GM12878 (cell line): ENCODE measurements at regions not wholly inside any gene's neighbourhood (a gene's known extent, or its start where the extent isn't known, plus 50 kb on each side); places are given as distances from the start of the nearest gene placed in this dataset.
A peak's percentile ranks its signal among the peaks of the same experiment; 100 is the strongest.

Experiments
- ATAC-seq: fragments of 200-7000 bp; cut with Tn5 transposase; 3 replicates; pipeline ENCODE4 v1.9.1; 2020; ENCODE audit warnings: mild to moderate bottlenecking, moderate library complexity
- BruUV-seq: library from RNA; stranded (reverse); fragments of 400-500 nt; replicated peaks from 2 replicates; lab custom pipeline; 2021; lab: Mats Ljungman, UMichigan
- CTCF ChIA-PET: fragments of 300-600 bp; sonication (Branson Sonifier 250); formaldehyde crosslinking; extraction: SDS; loops from one replicate; lab custom pipeline; 2021; ENCODE audit warnings: inconsistent platforms; lab: Yijun Ruan, JAX
- POLR2A ChIA-PET: fragments of 350-600 bp; formaldehyde crosslinking; extraction: SDS; loops from one replicate; lab custom pipeline; 2021; ENCODE audit warnings: inconsistent platforms; lab: Charles Lee
- RAD21 ChIA-PET: fragments of 300-600 bp; sonication (Branson Sonifier 250); formaldehyde crosslinking; loops from one replicate; lab custom pipeline; 2023; ENCODE audit warnings: antibody characterized with exemption; ENCODE audit not compliant: unreplicated experiment; lab: Charles Lee
- SMC1A ChIA-PET: fragments of 300-600 bp; sonication (Branson Sonifier 250); formaldehyde crosslinking; loops from one replicate; lab custom pipeline; 2023; ENCODE audit not compliant: unreplicated experiment, uncharacterized antibody; lab: Charles Lee
- DNase-seq: peaks from one replicate; pipeline ENCODE4 v3.0.0-alpha.2; 2011; ENCODE audit warnings: low read depth, low spot score
- FAIRE-seq: peaks from 3 replicates; lab custom pipeline; 2011; peaks lifted over from hg19 to GRCh38; lab: Jason Lieb, UNC
- H2AFZ ChIP-seq: 2 replicates; pipeline ENCODE4 v1.6.0; 2011; ENCODE audit warnings: low read depth, low read length, control low read depth; ENCODE audit not compliant: control insufficient read depth
- H3K27ac ChIP-seq: 2 replicates; pipeline ENCODE4 v1.5.1; 2011; ENCODE audit warnings: control low read depth; ENCODE audit not compliant: control insufficient read depth, insufficient read depth
- H3K27me3 ChIP-seq, 2 experiments: replicated peaks in 1 of 2; 2 replicates each; pipeline versions ENCODE4 v1.6.0 to v1.6.1; 2011; ENCODE audit warnings: low read length in 1 of 2; ENCODE audit not compliant: control insufficient read depth in 2 of 2, insufficient read depth in 2 of 2
- H3K36me3 ChIP-seq, 2 experiments: 2 replicates each; pipeline ENCODE4 v1.5.1; 2011; ENCODE audit warnings: low read length in 1 of 2; ENCODE audit not compliant: control insufficient read depth in 2 of 2, insufficient read depth in 2 of 2
- H3K4me1 ChIP-seq: 2 replicates; pipeline ENCODE4 v1.6.1; 2011; ENCODE audit warnings: mild to moderate bottlenecking, low read length, moderate library complexity, mixed read lengths; ENCODE audit not compliant: control insufficient read depth, insufficient read depth
- H3K4me2 ChIP-seq: 2 replicates; pipeline ENCODE4 v1.6.0; 2011; ENCODE audit warnings: control low read depth; ENCODE audit not compliant: control insufficient read depth, insufficient read depth
- H3K4me3 ChIP-seq: fragments of 200-600 bp; sonication (generic); 2 replicates; pipeline ENCODE4 v1.5.1; 2016
- H3K79me2 ChIP-seq: 2 replicates; pipeline ENCODE4 v1.6.0; 2011; ENCODE audit warnings: low read length; ENCODE audit not compliant: control insufficient read depth, insufficient read depth
- H3K9ac ChIP-seq: 2 replicates; pipeline ENCODE4 v1.8.0; 2011; ENCODE audit warnings: low read length, control low read depth, mixed read lengths; ENCODE audit not compliant: control insufficient read depth, insufficient read depth
- H3K9me3 ChIP-seq: replicated peaks from 3 replicates; pipeline ENCODE4 v1.5.1; 2011; ENCODE audit warnings: mild to moderate bottlenecking, low read length; ENCODE audit not compliant: control insufficient read depth, insufficient read depth
- H4K20me1 ChIP-seq: 2 replicates; pipeline ENCODE4 v1.6.0; 2011; ENCODE audit not compliant: control insufficient read depth, insufficient read depth
- BHLHE40 ChIP-seq, 2 experiments: fragments of 450-650 bp in 1 of 2; IDR thresholded peaks; 2 replicates each; pipeline ENCODE4 v1.6.1; 2011 to 2017; ENCODE audit warnings: low read depth in 2 of 2, borderline replicate concordance in 1 of 2, improper control_type of control experiment in 1 of 2, low read length in 1 of 2, mild to moderate bottlenecking in 1 of 2
- BRCA1 ChIP-seq: IDR thresholded peaks from 2 replicates; pipeline ENCODE4 v1.6.1; 2011; ENCODE audit warnings: low read depth, low read length, improper control_type of control experiment
- CREB1 ChIP-seq: IDR thresholded peaks from 2 replicates; pipeline ENCODE4 v1.6.1; 2012; ENCODE audit warnings: low read depth, mild to moderate bottlenecking, inconsistent platforms
- ESRRA ChIP-seq: IDR thresholded peaks from 2 replicates; pipeline ENCODE4 v1.6.1; 2012; ENCODE audit warnings: mild to moderate bottlenecking, low read length, improper control_type of control experiment
- EZH2 ChIP-seq: IDR thresholded peaks from 2 replicates; pipeline ENCODE4 v1.6.1; 2012; ENCODE audit warnings: low read depth, mild to moderate bottlenecking, control low read depth, inconsistent platforms, low read length, borderline replicate concordance; ENCODE audit not compliant: control insufficient read depth
- HDAC6 ChIP-seq: fragments of 200-600 bp; sonication (generic); IDR thresholded peaks from one replicate; pipeline ENCODE4 v1.8.0; 2017; ENCODE audit warnings: antibody characterized with exemption; ENCODE audit not compliant: unreplicated experiment
- JUNB ChIP-seq: IDR thresholded peaks from 2 replicates; pipeline ENCODE4 v1.6.1; 2016; ENCODE audit warnings: antibody characterized with exemption, mild to moderate bottlenecking
- KAT2A ChIP-seq: conservative IDR thresholded peaks from 2 replicates; pipeline ENCODE4 v1.6.1; 2011; ENCODE audit warnings: low read depth, low read length; ENCODE audit not compliant: control insufficient read depth
- NFYA ChIP-seq: IDR thresholded peaks from 2 replicates; pipeline ENCODE4 v1.6.1; 2011; ENCODE audit warnings: low read depth, mild to moderate bottlenecking, low read length, improper control_type of control experiment, borderline replicate concordance
- RAD51 ChIP-seq: fragments of 450-650 bp; IDR thresholded peaks from 2 replicates; pipeline ENCODE4 v1.6.1; 2016; ENCODE audit warnings: moderate library complexity, mild to moderate bottlenecking, inconsistent platforms
- RELA ChIP-seq: fragments of 450-650 bp; IDR thresholded peaks from 2 replicates; pipeline ENCODE4 v1.8.0; 2014; ENCODE audit warnings: borderline replicate concordance; ENCODE audit not compliant: partially characterized antibody
- RUNX3 ChIP-seq: IDR thresholded peaks from 2 replicates; pipeline ENCODE4 v1.6.1; 2012; ENCODE audit warnings: low read length, inconsistent platforms
- SP1 ChIP-seq: IDR thresholded peaks from one replicate; pipeline ENCODE4 v1.6.1; 2011; ENCODE audit warnings: low read depth, low read length
- TCF7 ChIP-seq: IDR thresholded peaks from 2 replicates; pipeline ENCODE4 v1.6.1; 2014; ENCODE audit warnings: antibody characterized with exemption, borderline replicate concordance
- ZNF622 ChIP-seq: fragments of 450-650 bp; IDR thresholded peaks from 2 replicates; pipeline ENCODE4 v1.6.1; 2017; ENCODE audit warnings: mild to moderate bottlenecking, inconsistent platforms
- WGBS: methylation state at CpG from one replicate; pipeline ENCODE4 v1.1.6; 2016; ENCODE audit warnings: low lambda C conversion rate; ENCODE audit not compliant: insufficient replicate concordance, insufficient coverage; ENCODE audit errors: missing lambda C conversion rate; 5-methylcytosine and 5-hydroxymethylcytosine counted together
- in situ Hi-C: fragments of 300-500 bp; cut with MboI; formaldehyde crosslinking; loops from 9 replicates; pipeline ENCODE4 v1.14.3; 2018; ENCODE audit warnings: mixed read lengths
- intact Hi-C: fragments of 100-400 bp; cut with micrococcal nuclease; formaldehyde crosslinking; loops from one replicate; pipeline ENCODE4 v1.14.2; 2022; ENCODE audit not compliant: unreplicated experiment
- TF ChIP-seq, protein P1 (sequence below): IDR thresholded peaks from 2 replicates; pipeline ENCODE4 v1.6.1; 2012; ENCODE audit warnings: low read depth, low read length, improper control_type of control experiment
- TF ChIP-seq, protein P2 (sequence below): IDR thresholded peaks from 2 replicates; pipeline ENCODE4 v1.6.1; 2012; ENCODE audit warnings: mild to moderate bottlenecking, low read depth, low read length
- TF ChIP-seq, protein P3 (sequence below): IDR thresholded peaks from 2 replicates; pipeline ENCODE4 v1.6.1; 2011; ENCODE audit warnings: borderline replicate concordance, low read depth, mild to moderate bottlenecking, moderate library complexity, mixed read lengths, low read length; ENCODE audit not compliant: insufficient read depth; ENCODE audit errors: extremely low read length
- TF ChIP-seq, protein P4 (sequence below): fragments of 450-650 bp; IDR thresholded peaks from 2 replicates; pipeline ENCODE4 v1.6.1; 2017; ENCODE audit warnings: antibody characterized with exemption, mild to moderate bottlenecking, moderate library complexity

DNA sequence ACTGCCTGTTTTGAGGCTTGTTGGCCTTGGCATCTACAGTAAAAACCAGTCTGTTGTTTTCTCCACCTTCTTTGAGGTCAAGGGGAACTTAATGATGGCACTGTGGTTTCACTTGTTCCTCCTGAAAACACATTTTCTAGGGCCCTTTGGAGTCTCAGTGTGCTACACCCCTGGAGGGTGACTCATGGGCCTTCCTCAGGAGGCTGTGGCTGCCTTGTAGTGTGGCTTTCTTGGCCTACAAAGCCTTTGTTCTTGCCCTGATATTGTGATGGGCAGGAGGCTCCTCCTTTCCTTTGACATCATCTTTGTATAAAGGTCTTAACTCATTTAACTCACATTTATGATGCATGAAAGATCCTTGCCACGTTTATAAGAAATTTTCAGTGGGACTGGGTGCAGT, 56.3 kb upstream of the GPBP1 start:
- SMC1A ChIA-PET = no interaction called here
- intact Hi-C loops = no loop called here
- no peaks in the 10 kb centered on the region for H3K79me2 ChIP-seq
- H3K4me1 ChIP-seq = no peaks in the 10 kb centered on the region
- TF ChIP-seq JUNB (no peak), NFYA (no peak), SP1 (no peak), HDAC6 (no peak), ESRRA (no peak), ZNF622 (no peak), BRCA1 (no peak), RAD51 (no peak), RELA (no peak), TCF7 (no peak), CREB1 (no peak), EZH2 (no peak), KAT2A (no peak), BHLHE40 (IDR thresholded peaks at IDR 0.05; ENCODE audit: borderline replicate concordance in 1 of 2, low read depth in 2 of 2, low read length in 1 of 2) (no peak), RUNX3 (no peak)
- TF ChIP-seq, protein P1, sequence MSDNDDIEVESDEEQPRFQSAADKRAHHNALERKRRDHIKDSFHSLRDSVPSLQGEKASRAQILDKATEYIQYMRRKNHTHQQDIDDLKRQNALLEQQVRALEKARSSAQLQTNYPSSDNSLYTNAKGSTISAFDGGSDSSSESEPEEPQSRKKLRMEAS = no peak
- TF ChIP-seq, protein P2, sequence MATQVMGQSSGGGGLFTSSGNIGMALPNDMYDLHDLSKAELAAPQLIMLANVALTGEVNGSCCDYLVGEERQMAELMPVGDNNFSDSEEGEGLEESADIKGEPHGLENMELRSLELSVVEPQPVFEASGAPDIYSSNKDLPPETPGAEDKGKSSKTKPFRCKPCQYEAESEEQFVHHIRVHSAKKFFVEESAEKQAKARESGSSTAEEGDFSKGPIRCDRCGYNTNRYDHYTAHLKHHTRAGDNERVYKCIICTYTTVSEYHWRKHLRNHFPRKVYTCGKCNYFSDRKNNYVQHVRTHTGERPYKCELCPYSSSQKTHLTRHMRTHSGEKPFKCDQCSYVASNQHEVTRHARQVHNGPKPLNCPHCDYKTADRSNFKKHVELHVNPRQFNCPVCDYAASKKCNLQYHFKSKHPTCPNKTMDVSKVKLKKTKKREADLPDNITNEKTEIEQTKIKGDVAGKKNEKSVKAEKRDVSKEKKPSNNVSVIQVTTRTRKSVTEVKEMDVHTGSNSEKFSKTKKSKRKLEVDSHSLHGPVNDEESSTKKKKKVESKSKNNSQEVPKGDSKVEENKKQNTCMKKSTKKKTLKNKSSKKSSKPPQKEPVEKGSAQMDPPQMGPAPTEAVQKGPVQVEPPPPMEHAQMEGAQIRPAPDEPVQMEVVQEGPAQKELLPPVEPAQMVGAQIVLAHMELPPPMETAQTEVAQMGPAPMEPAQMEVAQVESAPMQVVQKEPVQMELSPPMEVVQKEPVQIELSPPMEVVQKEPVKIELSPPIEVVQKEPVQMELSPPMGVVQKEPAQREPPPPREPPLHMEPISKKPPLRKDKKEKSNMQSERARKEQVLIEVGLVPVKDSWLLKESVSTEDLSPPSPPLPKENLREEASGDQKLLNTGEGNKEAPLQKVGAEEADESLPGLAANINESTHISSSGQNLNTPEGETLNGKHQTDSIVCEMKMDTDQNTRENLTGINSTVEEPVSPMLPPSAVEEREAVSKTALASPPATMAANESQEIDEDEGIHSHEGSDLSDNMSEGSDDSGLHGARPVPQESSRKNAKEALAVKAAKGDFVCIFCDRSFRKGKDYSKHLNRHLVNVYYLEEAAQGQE = no peak
- TF ChIP-seq, protein P3, sequence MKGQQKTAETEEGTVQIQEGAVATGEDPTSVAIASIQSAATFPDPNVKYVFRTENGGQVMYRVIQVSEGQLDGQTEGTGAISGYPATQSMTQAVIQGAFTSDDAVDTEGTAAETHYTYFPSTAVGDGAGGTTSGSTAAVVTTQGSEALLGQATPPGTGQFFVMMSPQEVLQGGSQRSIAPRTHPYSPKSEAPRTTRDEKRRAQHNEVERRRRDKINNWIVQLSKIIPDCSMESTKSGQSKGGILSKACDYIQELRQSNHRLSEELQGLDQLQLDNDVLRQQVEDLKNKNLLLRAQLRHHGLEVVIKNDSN = no peak
- TF ChIP-seq, protein P4, sequence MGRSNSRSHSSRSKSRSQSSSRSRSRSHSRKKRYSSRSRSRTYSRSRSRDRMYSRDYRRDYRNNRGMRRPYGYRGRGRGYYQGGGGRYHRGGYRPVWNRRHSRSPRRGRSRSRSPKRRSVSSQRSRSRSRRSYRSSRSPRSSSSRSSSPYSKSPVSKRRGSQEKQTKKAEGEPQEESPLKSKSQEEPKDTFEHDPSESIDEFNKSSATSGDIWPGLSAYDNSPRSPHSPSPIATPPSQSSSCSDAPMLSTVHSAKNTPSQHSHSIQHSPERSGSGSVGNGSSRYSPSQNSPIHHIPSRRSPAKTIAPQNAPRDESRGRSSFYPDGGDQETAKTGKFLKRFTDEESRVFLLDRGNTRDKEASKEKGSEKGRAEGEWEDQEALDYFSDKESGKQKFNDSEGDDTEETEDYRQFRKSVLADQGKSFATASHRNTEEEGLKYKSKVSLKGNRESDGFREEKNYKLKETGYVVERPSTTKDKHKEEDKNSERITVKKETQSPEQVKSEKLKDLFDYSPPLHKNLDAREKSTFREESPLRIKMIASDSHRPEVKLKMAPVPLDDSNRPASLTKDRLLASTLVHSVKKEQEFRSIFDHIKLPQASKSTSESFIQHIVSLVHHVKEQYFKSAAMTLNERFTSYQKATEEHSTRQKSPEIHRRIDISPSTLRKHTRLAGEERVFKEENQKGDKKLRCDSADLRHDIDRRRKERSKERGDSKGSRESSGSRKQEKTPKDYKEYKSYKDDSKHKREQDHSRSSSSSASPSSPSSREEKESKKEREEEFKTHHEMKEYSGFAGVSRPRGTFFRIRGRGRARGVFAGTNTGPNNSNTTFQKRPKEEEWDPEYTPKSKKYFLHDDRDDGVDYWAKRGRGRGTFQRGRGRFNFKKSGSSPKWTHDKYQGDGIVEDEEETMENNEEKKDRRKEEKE = no peak
- no peak overlapping the region for H3K4me2 ChIP-seq
- CTCF ChIA-PET = no interaction called here
- FAIRE-seq (no peak), ATAC-seq (peak; percentile 68), DNase-seq (peak; percentile 7)
- in situ Hi-C loops = no loop called here
- H2AFZ ChIP-seq = no peak overlapping the region
- H3K9me3 ChIP-seq = no peaks in the 10 kb centered on the region
- H3K9ac ChIP-seq = no peak overlapping the region
- H3K27ac ChIP-seq = no peak overlapping the region
- WGBS = 0% methylated on average over 1 of the region's 1 CpG
- POLR2A ChIA-PET = no interaction called here
- RAD21 ChIA-PET = no interaction called here
- no peaks in the 10 kb centered on the region for H4K20me1 ChIP-seq
- no peaks in the 10 kb centered on the region for H3K27me3 ChIP-seq
- no peak overlapping the region for H3K4me3 ChIP-seq
- H3K36me3 ChIP-seq = no peaks in the 10 kb centered on the region
- BruUV-seq = no TSS peak
